GM23338 (cell line): ENCODE measurements at regions not wholly inside any gene's neighbourhood (a gene's known extent, or its start where the extent isn't known, plus 50 kb on each side); places are given as distances from the start of the nearest gene placed in this dataset.

Source experiments
- ATAC-seq: fragments of 200-7000 bp; cut with Tn5 transposase; 3 replicates; pipeline ENCODE4 v1.9.1; 2020
- DNase-seq: peaks from one replicate; pipeline ENCODE4 v3.0.0-alpha.2; 2015; ENCODE audit warnings: low spot score
- H2AFZ ChIP-seq: fragments of 200-600 bp; sonication (generic); 2 replicates; pipeline ENCODE4 v1.8.0; 2016; ENCODE audit warnings: antibody characterized with exemption, mild to moderate bottlenecking, moderate library complexity
- H3F3A ChIP-seq: fragments of 200-600 bp; sonication (generic); replicated peaks from 2 replicates; pipeline ENCODE4 v1.8.0; 2017; ENCODE audit warnings: antibody characterized with exemption, mixed run types, low read depth
- H3K27ac ChIP-seq: fragments of 200-600 bp; sonication (generic); 2 replicates; pipeline ENCODE4 v1.6.1; 2016; ENCODE audit warnings: low read depth
- H3K27me3 ChIP-seq: fragments of 200-600 bp; sonication (generic); 2 replicates; pipeline ENCODE4 v1.8.0; 2016; ENCODE audit warnings: mild to moderate bottlenecking, mixed run types, moderate library complexity; ENCODE audit not compliant: insufficient read depth
- H3K36me3 ChIP-seq: fragments of 200-600 bp; sonication (generic); 2 replicates; pipeline ENCODE4 v1.8.0; 2016; ENCODE audit warnings: mild to moderate bottlenecking; ENCODE audit not compliant: insufficient read depth
- H3K4me1 ChIP-seq: fragments of 200-600 bp; sonication (generic); 2 replicates; pipeline ENCODE4 v1.8.0; 2016; ENCODE audit warnings: mild to moderate bottlenecking, moderate library complexity; ENCODE audit not compliant: insufficient read depth
- H3K4me2 ChIP-seq: fragments of 200-600 bp; sonication (generic); 2 replicates; pipeline ENCODE4 v1.7.1; 2017; ENCODE audit warnings: mixed run types
- H3K4me3 ChIP-seq: fragments of 200-600 bp; sonication (generic); 2 replicates; pipeline ENCODE4 v1.6.1; 2016; ENCODE audit warnings: mixed run types
- H3K79me2 ChIP-seq: fragments of 200-600 bp; sonication (generic); replicated peaks from 2 replicates; pipeline ENCODE4 v1.8.0; 2017; ENCODE audit warnings: mild to moderate bottlenecking; ENCODE audit not compliant: insufficient read depth
- H3K9me2 ChIP-seq: fragments of 200-600 bp; sonication (generic); 2 replicates; pipeline ENCODE4 v1.8.0; 2017; ENCODE audit not compliant: insufficient read depth
- H4K20me1 ChIP-seq: fragments of 200-600 bp; sonication (generic); replicated peaks from 2 replicates; pipeline ENCODE4 v1.8.0; 2017; ENCODE audit warnings: mild to moderate bottlenecking; ENCODE audit not compliant: insufficient read depth
- H3K27ac Mint-ChIP-seq: 2 replicates; pipeline ENCODE4 v1.8.0; 2020; ENCODE audit warnings: inconsistent platforms, mild to moderate bottlenecking, moderate library complexity, mixed read lengths
- H3K27me3 Mint-ChIP-seq: 3 replicates; pipeline ENCODE4 v1.8.0; 2022; ENCODE audit warnings: low read depth, mild to moderate bottlenecking, moderate library complexity, mixed read lengths, inconsistent platforms; ENCODE audit not compliant: insufficient read depth, poor library complexity
- H3K36me3 Mint-ChIP-seq: 3 replicates; pipeline ENCODE4 v1.8.0; 2021; ENCODE audit warnings: low read depth, mild to moderate bottlenecking, inconsistent platforms, moderate library complexity, mixed read lengths
- H3K4me1 Mint-ChIP-seq: 3 replicates; pipeline ENCODE4 v1.8.0; 2020; ENCODE audit warnings: mild to moderate bottlenecking, inconsistent platforms, mixed read lengths
- H3K4me3 Mint-ChIP-seq: 3 replicates; pipeline ENCODE4 v1.8.0; 2021; ENCODE audit warnings: moderate library complexity, mild to moderate bottlenecking, inconsistent platforms, mixed read lengths
- H3K9me3 Mint-ChIP-seq: 3 replicates; pipeline ENCODE4 v1.8.0; 2020; ENCODE audit warnings: moderate library complexity, mild to moderate bottlenecking, inconsistent platforms, mixed read lengths
- CTCF ChIP-seq, 2 experiments: fragments of 200-600 bp in 1 of 2; sonication (generic) in 1 of 2; conservative IDR thresholded peaks; 2 replicates each; pipeline versions ENCODE4 v1.5.1 to v1.6.1; 2016 to 2017; ENCODE audit warnings: antibody characterized with exemption in 2 of 2, low read depth in 2 of 2, mild to moderate bottlenecking in 2 of 2, moderate library complexity in 1 of 2
- EZH2 ChIP-seq: fragments of 200-600 bp; sonication (generic); IDR thresholded peaks from one replicate; pipeline ENCODE4 v1.8.0; 2017; ENCODE audit warnings: antibody characterized with exemption, mild to moderate bottlenecking, low read depth; ENCODE audit not compliant: unreplicated experiment
- JUNB ChIP-seq: IDR thresholded peaks from one replicate; pipeline ENCODE4 v1.6.1; 2016; ENCODE audit warnings: antibody characterized with exemption; ENCODE audit not compliant: unreplicated experiment
- NANOG ChIP-seq: IDR thresholded peaks from 2 replicates; pipeline ENCODE4 v1.6.1; 2016; ENCODE audit warnings: antibody characterized with exemption, borderline replicate concordance
- POLR2AphosphoS5 ChIP-seq: IDR thresholded peaks from 2 replicates; pipeline ENCODE4 v1.6.1; 2016; ENCODE audit warnings: antibody characterized with exemption, low read depth
- STAT1 ChIP-seq: IDR thresholded peaks from one replicate; pipeline ENCODE4 v1.6.1; 2016; ENCODE audit warnings: antibody characterized with exemption; ENCODE audit not compliant: unreplicated experiment
- ZNF114 ChIP-seq: fragments of 250-450 bp; sonication (Bioruptor Pico); IDR thresholded peaks from 2 replicates; pipeline ENCODE4 v1.5.0; 2020; ENCODE audit warnings: mild to moderate bottlenecking, moderate library complexity
- ZNF331 ChIP-seq: fragments of 250-450 bp; sonication (Bioruptor Pico); IDR thresholded peaks from 2 replicates; pipeline ENCODE4 v1.5.0; 2020; ENCODE audit warnings: low read depth, mild to moderate bottlenecking, moderate library complexity
- ZNF462 ChIP-seq: fragments of 250-450 bp; sonication (Bioruptor Pico); IDR thresholded peaks from 2 replicates; pipeline ENCODE4 v1.5.0; 2020; ENCODE audit warnings: mild to moderate bottlenecking, moderate library complexity

- peak; percentile 23; the same call in 1 of the 3 replicates for ATAC-seq
- H3K9me3 Mint-ChIP-seq: no peaks in the 10 kb centered on the region
- TF ChIP-seq POLR2AphosphoS5: no peak
- TF ChIP-seq ZNF331 (CRISPR knock-in tag): no peak
- no peak for TF ChIP-seq EZH2
- no peak for TF ChIP-seq STAT1
- no peak for TF ChIP-seq CTCF (conservative IDR thresholded peaks at IDR 0.05; ENCODE audit: low read depth in 2 of 2)
- H3K27me3 ChIP-seq: no peaks in the 10 kb centered on the region
- no peak overlapping the region for H3K4me2 ChIP-seq
- no peak overlapping the region for H3K4me3 Mint-ChIP-seq
- no peak overlapping the region for H3K27ac ChIP-seq
- no peak overlapping the region for H3K27ac Mint-ChIP-seq
- no peaks in the 10 kb centered on the region for H3K36me3 ChIP-seq
- no peaks in the 10 kb centered on the region for H4K20me1 ChIP-seq
- no peak overlapping the region for H2AFZ ChIP-seq
- peaks cover 2% of the 10 kb centered on the region for H3K27me3 Mint-ChIP-seq
- no peak for DNase-seq
- no peaks in the 10 kb centered on the region for H3F3A ChIP-seq
- H3K4me3 ChIP-seq: no peak overlapping the region
- H3K79me2 ChIP-seq: no peaks in the 10 kb centered on the region
- no peaks in the 10 kb centered on the region for H3K36me3 Mint-ChIP-seq
- H3K9me2 ChIP-seq: peaks cover 12% of the 10 kb centered on the region; the same call in 1 of the 2 replicates
- H3K4me1 Mint-ChIP-seq: peaks cover 18% of the 10 kb centered on the region
- peaks cover 5% of the 10 kb centered on the region; the same call in 1 of the 2 replicates for H3K4me1 ChIP-seq
These were observed 79.2 kb upstream of the RBM19 start for GRCh38 chr12:114045349-114045748.

- no peak overlapping the region for H3K27ac ChIP-seq
- peaks cover 3% of the 10 kb centered on the region; the same call in 1 of the 2 replicates for H3K4me1 ChIP-seq
- H4K20me1 ChIP-seq: no peaks in the 10 kb centered on the region
- H3K4me1 Mint-ChIP-seq: peaks cover 11% of the 10 kb centered on the region
- H3K4me2 ChIP-seq: no peak overlapping the region
- H3F3A ChIP-seq: no peaks in the 10 kb centered on the region
- H3K36me3 Mint-ChIP-seq: no peaks in the 10 kb centered on the region
- H3K4me3 ChIP-seq: no peak overlapping the region
- H3K27me3 Mint-ChIP-seq: peaks cover under 1% of the 10 kb centered on the region
- H2AFZ ChIP-seq: no peak overlapping the region
- H3K27ac Mint-ChIP-seq: no peak overlapping the region
- TF ChIP-seq NANOG (no peak), ZNF331 (CRISPR knock-in tag) (no peak), EZH2 (no peak), ZNF114 (CRISPR knock-in tag) (no peak)
- no peaks in the 10 kb centered on the region for H3K27me3 ChIP-seq
- no peaks in the 10 kb centered on the region for H3K36me3 ChIP-seq
- H3K9me2 ChIP-seq: 0 out of 2 replicates have a peak, but pooled peaks cover 3% of the 10 kb centered on the region
- H3K4me3 Mint-ChIP-seq: no peak overlapping the region
- peaks cover 17% of the 10 kb centered on the region for H3K9me3 Mint-ChIP-seq
- no peaks in the 10 kb centered on the region for H3K79me2 ChIP-seq
- ATAC-seq (no peak), DNase-seq (no peak)
These were observed 75.5 kb upstream of the RBM19 start for GRCh38 chr12:114041590-114041989.

GRCh38 chr12:114041136-114041535, 75.0 kb upstream of the RBM19 start:
- H3K4me1 Mint-ChIP-seq: peaks cover 7% of the 10 kb centered on the region; the same call in 2 of the 3 replicates
- H3K4me3 Mint-ChIP-seq: no peak overlapping the region
- H3K27me3 Mint-ChIP-seq: no peaks in the 10 kb centered on the region
- DNase-seq (no peak), ATAC-seq (no peak)
- H3K36me3 Mint-ChIP-seq: no peaks in the 10 kb centered on the region
- no peaks in the 10 kb centered on the region for H3K79me2 ChIP-seq
- no peaks in the 10 kb centered on the region for H3K4me1 ChIP-seq
- H3K4me2 ChIP-seq: no peak overlapping the region
- peaks cover 20% of the 10 kb centered on the region for H3K9me3 Mint-ChIP-seq
- H3K4me3 ChIP-seq: no peak overlapping the region
- H3K27ac Mint-ChIP-seq: no peak overlapping the region
- no peak overlapping the region for H3K27ac ChIP-seq
- no peaks in the 10 kb centered on the region for H3K27me3 ChIP-seq
- no peak overlapping the region for H2AFZ ChIP-seq
- no peaks in the 10 kb centered on the region for H4K20me1 ChIP-seq
- no peaks in the 10 kb centered on the region for H3F3A ChIP-seq
- H3K36me3 ChIP-seq: no peaks in the 10 kb centered on the region
- 0 out of 2 replicates have a peak, but pooled peaks cover 3% of the 10 kb centered on the region for H3K9me2 ChIP-seq
- no peak for TF ChIP-seq ZNF331 (CRISPR knock-in tag)
- TF ChIP-seq ZNF462: no peak
- TF ChIP-seq ZNF114 (CRISPR knock-in tag): no peak
- TF ChIP-seq STAT1: no peak
- no peak for TF ChIP-seq JUNB
